Cerebellar nuclear complex (tissue), 1 donor: ENCODE measurements at regions not wholly inside any gene's neighbourhood (a gene's known extent, or its start where the extent isn't known, plus 50 kb on each side); places are given as distances from the start of the nearest gene placed in this dataset.

Experiments
- DNase-seq, 2 experiments: peaks; one replicate each; lab custom pipeline; 2025; lab: John Stamatoyannopoulos, UW

GRCh38 chr10:78567680-78568455 lies 500.9 kb upstream of the ZMIZ1 start:
- no peak for DNase-seq

DNA sequence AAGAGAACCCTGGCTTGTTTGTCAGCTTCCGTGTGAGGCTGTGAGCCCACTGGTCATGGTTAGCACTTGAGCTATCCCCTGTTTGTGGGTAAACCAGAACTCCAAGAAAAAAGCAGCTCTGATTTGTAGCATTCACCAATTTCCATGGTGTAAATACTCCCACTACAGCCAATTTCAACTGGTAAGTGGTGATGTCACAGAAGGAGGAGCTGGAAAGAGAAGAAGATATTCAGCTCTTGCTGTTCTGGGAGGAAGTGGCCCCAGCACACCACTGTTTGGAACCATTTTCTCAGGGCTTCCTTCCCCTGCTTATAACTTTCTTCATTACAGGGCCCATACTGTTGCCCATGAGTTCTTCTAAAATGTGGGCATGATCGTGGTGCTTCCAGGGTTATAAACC lies 500.1 kb upstream of the ZMIZ1 start:
- DNase-seq: no peak

- DNase-seq: no peak
Observed at GRCh38 chr10:78570633-78571235, 498.0 kb upstream of the ZMIZ1 start.

- DNase-seq: no peak
Observed at GRCh38 chr10:78571286-78571685, 497.5 kb upstream of the ZMIZ1 start.

DNA sequence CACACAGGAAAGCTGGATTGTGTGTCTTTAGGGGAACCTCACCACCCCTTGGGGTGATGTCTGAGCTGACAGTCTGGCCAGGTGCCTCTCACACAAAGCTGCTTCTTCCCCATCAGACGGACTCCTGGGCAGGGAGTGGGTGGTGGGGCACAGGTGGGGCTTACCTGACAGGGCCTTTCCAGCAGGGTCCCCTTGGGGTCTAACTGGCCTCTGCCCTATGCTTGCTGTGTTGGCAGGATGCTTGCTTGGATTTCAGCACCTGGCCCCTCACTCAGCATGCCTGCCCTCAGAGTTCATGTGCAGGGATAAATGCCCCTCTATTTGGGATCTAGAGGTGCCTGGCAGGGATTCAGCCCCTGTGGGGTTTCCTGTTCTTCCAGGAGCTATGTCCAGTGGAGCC lies 496.9 kb upstream of the ZMIZ1 start:
- no peak for DNase-seq

GRCh38 chr10:78572565-78572964 lies 496.2 kb upstream of the ZMIZ1 start:
- DNase-seq: no peak

- DNase-seq: no peak
Observed at GRCh38 chr10:78574547-78574946, 494.2 kb upstream of the ZMIZ1 start.

GRCh38 chr10:78575400-78575799 lies 493.4 kb upstream of the ZMIZ1 start:
- DNase-seq: no peak

DNA sequence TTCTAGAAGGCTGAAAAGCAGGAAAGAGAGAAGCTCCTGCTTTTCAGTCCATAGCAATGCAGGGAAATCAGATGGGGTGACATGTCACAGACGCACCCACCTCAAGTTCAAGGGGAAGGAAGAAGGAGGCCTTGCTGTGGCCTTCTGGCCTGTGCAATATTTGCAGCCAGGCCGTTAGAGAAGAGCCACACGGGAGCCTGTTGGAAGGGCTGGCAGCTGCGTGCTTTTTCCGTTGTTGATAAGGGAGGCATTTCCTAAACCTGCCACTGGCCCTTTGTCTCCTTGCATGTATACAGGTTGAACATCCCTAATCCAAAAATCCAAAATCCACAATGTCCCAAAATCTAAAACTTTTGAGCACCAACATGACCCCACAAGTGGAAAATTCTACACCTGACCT lies 492.5 kb upstream of the ZMIZ1 start:
- DNase-seq: no peak

DNA sequence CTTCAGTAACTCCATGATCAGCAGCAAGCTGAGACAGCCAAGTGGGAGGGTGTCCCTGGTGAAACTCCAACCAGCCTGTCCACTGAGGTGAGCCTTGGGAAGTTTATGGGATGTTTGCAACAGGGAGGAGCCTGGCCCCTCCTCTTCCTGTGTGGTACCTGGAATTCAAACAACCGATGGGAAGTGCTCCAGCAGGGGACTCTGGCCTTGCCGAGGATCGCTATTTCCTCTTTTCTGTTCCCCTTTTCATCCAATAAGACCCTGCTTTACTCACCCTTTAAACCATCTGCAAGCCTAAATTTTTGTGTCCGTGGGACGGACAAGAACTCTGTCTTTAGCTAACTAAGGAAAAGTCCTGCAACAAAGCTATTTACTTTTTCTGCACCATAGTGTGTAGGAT lies 491.1 kb upstream of the ZMIZ1 start:
- no peak for DNase-seq

- DNase-seq: no peak
Observed at GRCh38 chr10:78578929-78579328, 489.8 kb upstream of the ZMIZ1 start.

DNA sequence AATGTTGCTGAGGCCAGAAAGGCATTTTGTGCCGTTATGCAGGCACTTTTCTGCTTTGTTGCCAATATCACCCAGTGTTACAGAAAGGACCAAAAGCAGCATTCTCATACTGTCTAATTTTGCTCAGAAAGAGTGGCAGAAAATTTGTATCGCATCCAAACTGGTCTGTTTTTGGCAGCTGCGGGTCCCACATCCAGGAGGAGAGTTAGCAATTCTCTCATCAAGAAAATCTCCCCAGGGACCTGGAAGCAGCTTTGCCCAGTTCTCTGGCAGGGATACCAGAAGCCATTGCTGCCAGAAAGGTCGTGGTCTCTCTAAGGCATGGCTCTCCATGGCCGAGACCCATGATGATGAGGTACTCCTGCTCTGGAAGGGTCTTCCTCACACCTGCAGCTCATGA lies 489.2 kb upstream of the ZMIZ1 start:
- DNase-seq: no peak

- DNase-seq: peak; percentile 24 to 51
Observed at GRCh38 chr10:78579995-78580394, 488.8 kb upstream of the ZMIZ1 start.

GRCh38 chr10:78581133-78581694 lies 487.6 kb upstream of the ZMIZ1 start:
- DNase-seq: no peak

GRCh38 chr10:78582540-78582939 lies 486.2 kb upstream of the ZMIZ1 start:
- DNase-seq: no peak

DNA sequence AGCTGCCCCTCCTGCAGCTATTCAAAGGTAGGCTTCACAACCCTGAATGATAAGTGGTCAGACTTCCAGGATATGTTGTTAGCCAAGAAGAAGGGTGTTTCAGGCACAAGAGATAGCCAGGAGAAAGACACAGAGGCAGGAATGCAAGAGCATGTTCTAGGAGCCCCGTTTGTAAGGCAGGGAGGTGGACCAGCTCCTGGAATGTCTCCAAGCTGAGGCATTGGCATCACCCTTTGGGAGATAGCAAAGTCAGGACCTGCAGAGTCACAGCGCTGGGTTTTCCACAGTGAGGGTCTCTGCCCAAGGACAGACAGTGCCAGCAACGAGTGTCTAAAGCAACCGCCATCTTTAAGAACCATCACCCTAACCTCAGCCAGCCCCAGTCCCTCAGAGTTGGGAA lies 484.5 kb upstream of the ZMIZ1 start:
- DNase-seq: no peak

- no peak for DNase-seq
Observed at GRCh38 chr10:78584681-78585080, 484.1 kb upstream of the ZMIZ1 start.

GRCh38 chr10:78585952-78586351 lies 482.8 kb upstream of the ZMIZ1 start:
- DNase-seq: no peak

DNA sequence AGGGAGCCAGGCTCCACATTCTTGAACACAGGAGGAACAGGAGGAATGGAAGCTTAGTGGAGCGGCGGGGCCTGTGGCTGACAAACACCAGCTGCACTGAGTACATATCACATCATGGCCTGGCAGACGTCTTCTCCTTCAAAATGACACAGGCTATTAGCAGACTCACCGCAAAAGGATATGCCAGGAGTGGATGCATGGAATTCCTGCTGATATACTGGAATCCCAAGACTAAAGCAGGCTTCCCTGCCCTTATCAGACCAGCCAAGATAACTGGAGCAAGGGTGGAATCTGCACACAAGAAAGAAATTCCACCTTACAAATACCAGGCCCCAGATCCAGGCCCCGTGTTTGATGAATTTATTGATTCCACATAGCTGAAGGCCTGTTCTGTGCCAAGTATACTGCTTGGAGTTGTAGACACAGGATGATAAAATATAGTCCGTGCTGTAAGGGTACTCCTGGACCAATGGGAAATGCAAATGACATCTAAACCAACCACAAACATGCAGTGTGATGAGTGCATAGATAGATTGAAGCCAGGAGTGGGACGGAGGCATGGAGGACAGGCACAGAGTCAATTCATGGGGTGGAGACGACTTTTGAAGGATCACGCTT lies 480.5 kb upstream of the ZMIZ1 start:
- DNase-seq: no peak

DNA sequence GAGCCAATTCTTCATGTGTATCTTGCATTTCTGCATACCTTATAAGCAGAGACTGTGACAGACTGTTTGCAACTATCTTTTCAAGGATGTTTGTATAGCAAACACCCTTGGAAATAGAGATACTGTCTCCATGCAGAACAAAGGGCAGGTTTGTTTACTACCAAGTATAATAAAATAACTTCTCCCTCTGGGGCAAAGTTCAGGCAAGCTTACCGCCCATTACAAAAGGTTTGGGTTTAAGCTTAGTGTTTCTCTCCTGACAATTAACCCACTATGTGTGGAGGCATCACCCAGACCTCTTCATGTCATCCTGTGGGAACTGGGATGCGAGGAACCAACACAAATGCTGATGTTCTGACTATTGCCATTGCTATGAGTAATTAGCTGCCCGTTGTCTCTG lies 479.1 kb upstream of the ZMIZ1 start:
- DNase-seq: no peak

GRCh38 chr10:78591066-78591465 lies 477.7 kb upstream of the ZMIZ1 start:
- no peak for DNase-seq

GRCh38 chr10:78594559-78595268 lies 474.1 kb upstream of the ZMIZ1 start:
- no peak for DNase-seq

DNA sequence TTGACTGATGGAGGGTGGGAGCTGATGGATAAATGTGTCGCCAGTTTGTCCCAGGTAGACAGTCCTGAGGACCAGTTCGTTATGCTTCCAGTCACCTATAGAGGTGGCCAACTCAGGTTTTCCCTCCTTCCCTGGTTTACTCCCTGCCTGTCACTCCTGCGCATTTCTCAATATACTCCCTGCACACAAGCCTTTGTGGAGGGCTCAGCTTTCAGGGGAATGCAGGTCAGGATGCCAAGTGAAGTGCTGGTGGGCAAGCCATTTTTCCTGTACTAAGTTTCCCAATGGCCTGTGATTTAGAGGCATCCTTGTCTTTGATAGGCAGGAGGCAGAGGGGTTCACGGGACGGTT lies 473.5 kb upstream of the ZMIZ1 start:
- no peak for DNase-seq
